Skin epidermis (tissue), 12 donors: ENCODE measurements at regions not wholly inside any gene's neighbourhood (a gene's known extent, or its start where the extent isn't known, plus 50 kb on each side); places are given as distances from the start of the nearest gene placed in this dataset.

Experiments
- H3K27ac ChIP-seq, 21 experiments: fragments of 200-600 bp; sonication (generic) in 11 of 21; one replicate each; pipeline ENCODE4 v1.5.0; 2020; ENCODE audit warnings: mild to moderate bottlenecking in 3 of 21, inconsistent platforms in 2 of 21, moderate library complexity in 2 of 21
- H3K4me3 ChIP-seq, 7 experiments: fragments of 200-600 bp; sonication (generic) in 2 of 7; one replicate each; pipeline ENCODE4 v1.5.0; 2020; ENCODE audit warnings: inconsistent platforms in 2 of 7, mild to moderate bottlenecking in 2 of 7, moderate library complexity in 1 of 7

GRCh38 chr10:126843299-126843934 lies 61.8 kb upstream of the DOCK1 start:
- Histone ChIP-seq H3K27ac (no peak overlapping the region), H3K4me3 (no peak overlapping the region)

GRCh38 chr10:126844406-126844805 lies 60.8 kb upstream of the DOCK1 start:
- Histone ChIP-seq H3K27ac (no peak overlapping the region), H3K4me3 (no peak overlapping the region)

- Histone ChIP-seq H3K27ac (no peak overlapping the region), H3K4me3 (no peak overlapping the region)
Measured at GRCh38 chr10:126846469-126846868, 58.8 kb upstream of the DOCK1 start.

- no peak overlapping the region for H3K4me3 ChIP-seq
- H3K27ac ChIP-seq: no peak overlapping the region
Measured at GRCh38 chr10:126846959-126847358, 58.3 kb upstream of the DOCK1 start.

GRCh38 chr10:126847666-126848065 lies 57.6 kb upstream of the DOCK1 start:
- H3K4me3 ChIP-seq: no peak overlapping the region
- H3K27ac ChIP-seq: no peak overlapping the region

GRCh38 chr10:126849646-126850045 lies 55.6 kb upstream of the DOCK1 start:
- H3K27ac ChIP-seq: no peak overlapping the region
- no peak overlapping the region for H3K4me3 ChIP-seq

GRCh38 chr10:126851414-126852108 lies 53.7 kb upstream of the DOCK1 start:
- no peak overlapping the region for H3K4me3 ChIP-seq
- H3K27ac ChIP-seq: no peak overlapping the region

GRCh38 chr10:126854726-126855495 lies 50.3 kb upstream of the DOCK1 start:
- no peak overlapping the region for H3K27ac ChIP-seq

More at GRCh38 chr10:126854726-126855495, 50.3 kb upstream of the DOCK1 start:
- no peak overlapping the region for H3K4me3 ChIP-seq
